ENCODE measurements at regions not wholly inside any gene's neighbourhood (a gene's known extent, or its start where the extent isn't known, plus 50 kb on each side); places are given as distances from the start of the nearest gene placed in this dataset.
"Not testable (repeated sequence)": the region's sequence is repeated elsewhere in the genome, so short reads cannot be mapped to it uniquely, and the experiment has no call there.

GRCh38 chr2:128660836-128661235 lies 342.2 kb upstream of the HS6ST1 start:
- no peak for DNase-seq (ENCODE audit: low read depth)

- DNase-seq (ENCODE audit: low read depth), result no peak
These were observed 342.6 kb upstream of the HS6ST1 start for GRCh38 chr2:128661311-128661710.

- no peak for DNase-seq (ENCODE audit: low read depth)
These were observed 343.4 kb upstream of the HS6ST1 start for GRCh38 chr2:128662051-128662471.

- DNase-seq (ENCODE audit: low read depth), result no peak
These were observed 344.8 kb upstream of the HS6ST1 start for GRCh38 chr2:128663371-128664050.

- no peak for DNase-seq (ENCODE audit: low read depth)
These were observed 345.9 kb upstream of the HS6ST1 start for GRCh38 chr2:128664499-128664971.

GRCh38 chr2:128665113-128665512 lies 346.4 kb upstream of the HS6ST1 start:
- DNase-seq (ENCODE audit: low read depth), result no peak

GRCh38 chr2:128666596-128666995 lies 347.9 kb upstream of the HS6ST1 start:
- DNase-seq (ENCODE audit: low read depth), result no peak

GRCh38 chr2:128667391-128667790 lies 348.7 kb upstream of the HS6ST1 start:
- no peak for DNase-seq (ENCODE audit: low read depth)

GRCh38 chr2:128668946-128669345 lies 350.3 kb upstream of the HS6ST1 start:
- DNase-seq (ENCODE audit: low read depth), result no peak

- DNase-seq (ENCODE audit: low read depth), result no peak
These were observed 351.4 kb upstream of the HS6ST1 start for GRCh38 chr2:128670066-128670465.

- not testable (repeated sequence) for DNase-seq (ENCODE audit: low read depth)
These were observed 353.5 kb upstream of the HS6ST1 start for GRCh38 chr2:128671981-128672757.

- DNase-seq (ENCODE audit: low read depth), result not testable (repeated sequence)
These were observed 361.0 kb upstream of the HS6ST1 start for GRCh38 chr2:128679680-128680079.

GRCh38 chr2:128681507-128681906 lies 362.8 kb upstream of the HS6ST1 start:
- DNase-seq (ENCODE audit: low read depth), result no peak

GRCh38 chr2:128682266-128682665 lies 363.6 kb upstream of the HS6ST1 start:
- DNase-seq (ENCODE audit: low read depth), result no peak

GRCh38 chr2:128682729-128683284 lies 364.1 kb upstream of the HS6ST1 start:
- no peak for DNase-seq (ENCODE audit: low read depth)

GRCh38 chr2:128684523-128684922 lies 365.9 kb upstream of the HS6ST1 start:
- DNase-seq (ENCODE audit: low read depth), result no peak

- no peak for DNase-seq (ENCODE audit: low read depth)
These were observed 367.3 kb upstream of the HS6ST1 start for GRCh38 chr2:128685841-128686496.

GRCh38 chr2:128686497-128686859 lies 367.8 kb upstream of the HS6ST1 start:
- no peak for DNase-seq (ENCODE audit: low read depth)

GRCh38 chr2:128686881-128687555 lies 368.4 kb upstream of the HS6ST1 start:
- no peak for DNase-seq (ENCODE audit: low read depth)

- DNase-seq (ENCODE audit: low read depth), result no peak
These were observed 368.9 kb upstream of the HS6ST1 start for GRCh38 chr2:128687565-128687964.

GRCh38 chr2:128689971-128690370 lies 371.3 kb upstream of the HS6ST1 start:
- DNase-seq (ENCODE audit: low read depth), result no peak

GRCh38 chr2:128690431-128690830 lies 371.8 kb upstream of the HS6ST1 start:
- no peak for DNase-seq (ENCODE audit: low read depth)
